Calu3 (cell line): ENCODE measurements at regions not wholly inside any gene's neighbourhood (a gene's known extent, or its start where the extent isn't known, plus 50 kb on each side); places are given as distances from the start of the nearest gene placed in this dataset.

ENCODE experiments used
- BruUV-seq: library from RNA; stranded (reverse); fragments of 400-500 nt; replicated peaks from 2 replicates; lab custom pipeline; 2021; lab: Mats Ljungman, UMichigan
- CTCF ChIA-PET: fragments of 300-600 bp; sonication (Branson Sonifier 250); formaldehyde crosslinking; loops from one replicate; lab custom pipeline; 2022; ENCODE audit warnings: antibody characterized with exemption; lab: Charles Lee
- DNase-seq: peaks from one replicate; pipeline ENCODE4 v3.0.0; 2022
- H3K27ac Mint-ChIP-seq: one replicate; pipeline ENCODE4 v1.8.0; 2022; ENCODE audit warnings: mixed read lengths; ENCODE audit not compliant: unreplicated experiment
- H3K27me3 Mint-ChIP-seq: one replicate; pipeline ENCODE4 v1.8.0; 2022; ENCODE audit warnings: mixed read lengths; ENCODE audit not compliant: unreplicated experiment
- H3K36me3 Mint-ChIP-seq: one replicate; pipeline ENCODE4 v1.8.0; 2022; ENCODE audit warnings: mild to moderate bottlenecking, moderate library complexity, mixed read lengths; ENCODE audit not compliant: insufficient read depth, unreplicated experiment
- H3K4me1 Mint-ChIP-seq: one replicate; pipeline ENCODE4 v1.8.0; 2022; ENCODE audit warnings: mild to moderate bottlenecking, low read depth, mixed read lengths; ENCODE audit not compliant: unreplicated experiment
- H3K4me3 Mint-ChIP-seq: one replicate; pipeline ENCODE4 v1.8.0; 2022; ENCODE audit warnings: mild to moderate bottlenecking, low read depth, moderate library complexity, mixed read lengths; ENCODE audit not compliant: unreplicated experiment
- H3K9me3 Mint-ChIP-seq: one replicate; pipeline ENCODE4 v1.8.0; 2022; ENCODE audit warnings: low read depth, mixed read lengths; ENCODE audit not compliant: unreplicated experiment
- intact Hi-C: fragments of 100-400 bp; cut with micrococcal nuclease; formaldehyde crosslinking; loops from one replicate; pipeline ENCODE4 v1.10.0; 2022; ENCODE audit not compliant: unreplicated experiment
- TF ChIP-seq, protein P1 (sequence below): fragments of 200-600 bp; IDR thresholded peaks from one replicate; pipeline ENCODE4 v1.8.0; 2022; ENCODE audit warnings: antibody characterized with exemption; ENCODE audit not compliant: unreplicated experiment

DNA sequence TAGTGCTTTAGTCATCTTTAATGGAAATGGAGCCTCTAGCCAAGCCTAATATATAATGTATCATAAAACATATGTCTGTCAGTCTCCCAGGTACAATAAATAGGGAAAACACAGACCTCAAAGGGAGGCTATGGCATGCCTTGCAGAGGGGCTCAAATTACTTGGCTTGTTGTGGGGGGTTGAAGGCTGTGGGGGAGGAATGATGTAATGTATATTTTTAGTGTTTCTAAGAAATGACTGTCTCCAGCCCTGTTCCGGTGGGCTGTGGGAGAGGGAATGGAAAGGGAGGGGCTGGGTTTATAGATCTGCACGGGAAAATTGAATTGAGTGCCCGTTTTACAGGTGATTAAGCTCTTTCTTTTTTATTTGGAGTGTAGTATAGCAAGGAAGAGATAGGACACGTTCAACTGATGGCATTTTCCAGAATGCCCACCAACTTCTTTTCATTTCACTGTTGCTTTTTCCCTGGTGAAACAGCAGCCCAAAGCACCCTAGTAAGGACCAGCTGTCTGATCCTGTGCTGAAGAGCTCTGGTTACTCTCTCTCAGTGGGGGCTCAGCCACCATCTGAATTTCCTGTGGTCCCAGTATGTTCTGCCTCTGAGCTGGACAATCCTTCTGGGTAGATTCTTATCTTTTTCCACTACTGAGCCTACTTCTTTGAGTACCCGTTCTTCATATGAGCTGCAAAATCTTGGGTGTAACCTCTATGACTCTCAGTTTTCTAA lies 220.7 kb upstream of the CASK start:
- Mint-ChIP-seq H3K27me3 (no peaks in the 10 kb centered on the region), H3K27ac (no peak overlapping the region), H3K9me3 (no peaks in the 10 kb centered on the region), H3K36me3 (no peaks in the 10 kb centered on the region), H3K4me1 (no peaks in the 10 kb centered on the region), H3K4me3 (no peak overlapping the region)
- intact Hi-C loops: no loop called here
- CTCF ChIA-PET: no interaction called here
- TF ChIP-seq, protein P1, sequence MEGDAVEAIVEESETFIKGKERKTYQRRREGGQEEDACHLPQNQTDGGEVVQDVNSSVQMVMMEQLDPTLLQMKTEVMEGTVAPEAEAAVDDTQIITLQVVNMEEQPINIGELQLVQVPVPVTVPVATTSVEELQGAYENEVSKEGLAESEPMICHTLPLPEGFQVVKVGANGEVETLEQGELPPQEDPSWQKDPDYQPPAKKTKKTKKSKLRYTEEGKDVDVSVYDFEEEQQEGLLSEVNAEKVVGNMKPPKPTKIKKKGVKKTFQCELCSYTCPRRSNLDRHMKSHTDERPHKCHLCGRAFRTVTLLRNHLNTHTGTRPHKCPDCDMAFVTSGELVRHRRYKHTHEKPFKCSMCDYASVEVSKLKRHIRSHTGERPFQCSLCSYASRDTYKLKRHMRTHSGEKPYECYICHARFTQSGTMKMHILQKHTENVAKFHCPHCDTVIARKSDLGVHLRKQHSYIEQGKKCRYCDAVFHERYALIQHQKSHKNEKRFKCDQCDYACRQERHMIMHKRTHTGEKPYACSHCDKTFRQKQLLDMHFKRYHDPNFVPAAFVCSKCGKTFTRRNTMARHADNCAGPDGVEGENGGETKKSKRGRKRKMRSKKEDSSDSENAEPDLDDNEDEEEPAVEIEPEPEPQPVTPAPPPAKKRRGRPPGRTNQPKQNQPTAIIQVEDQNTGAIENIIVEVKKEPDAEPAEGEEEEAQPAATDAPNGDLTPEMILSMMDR: no peak
- no peak for DNase-seq
- no TSS peak for BruUV-seq

DNA sequence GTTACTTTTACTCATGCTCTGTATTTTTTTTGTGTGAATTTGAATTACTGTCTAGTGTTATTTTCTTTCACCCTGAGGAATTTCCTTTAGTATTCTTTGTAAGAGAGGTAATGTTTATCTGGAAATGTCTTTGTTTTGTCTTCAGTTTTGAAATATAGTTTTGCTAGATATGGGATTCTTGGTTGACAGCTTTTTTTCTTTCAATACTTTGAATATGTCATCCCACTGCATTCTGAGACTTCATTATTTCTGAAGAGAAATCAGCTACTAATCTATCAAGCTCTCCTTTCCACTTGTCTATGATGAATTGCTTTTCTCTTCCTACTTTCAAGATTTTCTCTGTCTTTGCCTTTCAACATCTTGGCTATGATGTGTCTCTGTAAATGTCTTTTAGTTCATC lies 217.0 kb upstream of the CASK start:
- CTCF ChIA-PET: interaction anchor here (0.7 kb wide), 1 partner anchor 353 kb away, joined by 3 read pairs; no protein-coding TSS in a partner anchor

DNA sequence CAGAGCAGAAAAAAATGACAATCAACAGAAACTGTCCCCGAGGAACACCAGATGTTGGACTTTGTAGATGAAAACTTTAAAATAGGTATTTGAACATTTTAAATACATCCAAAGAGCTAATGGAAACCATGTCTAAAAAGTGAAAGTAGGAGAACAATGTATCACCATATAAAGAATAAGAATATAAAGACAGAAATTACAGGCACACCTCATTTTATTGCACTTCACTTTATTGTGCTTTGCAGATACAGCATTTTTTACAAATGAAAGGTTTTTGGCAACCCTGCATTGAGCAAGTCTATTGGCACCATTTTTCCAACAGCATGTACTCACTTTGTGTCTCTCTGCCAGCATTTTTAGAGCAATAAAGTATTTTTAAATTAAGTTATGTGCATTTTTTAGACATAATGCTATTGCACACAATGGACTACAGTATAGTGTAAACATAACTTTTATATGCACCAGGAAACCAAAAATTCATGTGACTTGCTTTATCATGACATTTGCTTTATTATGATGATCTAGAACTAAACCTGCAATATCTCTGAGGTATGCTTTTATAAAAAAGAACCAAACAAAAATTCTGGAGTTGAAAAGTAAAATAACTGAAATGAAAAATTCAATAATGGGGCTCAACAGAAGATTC lies 212.4 kb upstream of the CASK start:
- BruUV-seq: no TSS peak
- CTCF ChIA-PET: no interaction called here

More for the DNA sequence above, 217.0 kb upstream of the CASK start:
- TF ChIP-seq, protein P1: no peak
- Mint-ChIP-seq H3K9me3 (peaks cover 6% of the 10 kb centered on the region), H3K27ac (no peak overlapping the region), H3K4me3 (no peak overlapping the region), H3K4me1 (no peaks in the 10 kb centered on the region), H3K27me3 (no peaks in the 10 kb centered on the region), H3K36me3 (no peaks in the 10 kb centered on the region)
- DNase-seq: no peak
- intact Hi-C loops: no loop called here
- BruUV-seq: no TSS peak

DNA sequence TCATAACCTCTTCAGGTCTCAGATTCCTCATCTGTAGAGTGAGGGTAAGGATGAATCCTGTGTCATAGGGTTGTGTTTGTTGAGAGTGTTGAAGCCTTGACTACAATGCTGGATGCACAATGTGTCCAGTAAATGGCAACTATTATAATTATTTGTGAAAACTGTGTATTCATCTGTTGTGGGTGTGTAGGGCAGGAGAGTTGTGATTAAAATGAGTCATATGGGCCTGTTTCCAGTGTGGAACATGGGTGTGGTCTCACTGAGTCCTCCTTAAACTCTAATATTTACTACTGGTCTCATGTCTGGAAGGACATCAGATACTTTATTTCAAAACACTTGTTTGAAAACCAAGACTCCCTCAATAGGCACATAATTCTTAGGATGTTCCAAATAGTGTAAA lies 208.5 kb upstream of the CASK start:
- Mint-ChIP-seq H3K4me1 (peaks cover 10% of the 10 kb centered on the region), H3K4me3 (no peak overlapping the region), H3K27ac (no peak overlapping the region), H3K36me3 (no peaks in the 10 kb centered on the region), H3K9me3 (no peaks in the 10 kb centered on the region), H3K27me3 (no peaks in the 10 kb centered on the region)
- intact Hi-C loops: no loop called here
- no TSS peak for BruUV-seq
- TF ChIP-seq, protein P1: no peak
- no peak for DNase-seq
- CTCF ChIA-PET: no interaction called here

More for the DNA sequence above, 212.4 kb upstream of the CASK start:
- H3K9me3 Mint-ChIP-seq: peaks cover 6% of the 10 kb centered on the region
- no peak overlapping the region for H3K4me3 Mint-ChIP-seq
- DNase-seq: no peak
- TF ChIP-seq, protein P1: no peak
- intact Hi-C loops: no loop called here
- no peaks in the 10 kb centered on the region for H3K36me3 Mint-ChIP-seq
- no peaks in the 10 kb centered on the region for H3K27me3 Mint-ChIP-seq
- peaks cover 10% of the 10 kb centered on the region for H3K4me1 Mint-ChIP-seq
- H3K27ac Mint-ChIP-seq: no peak overlapping the region
